Activated CD8-positive, alpha-beta memory T cell treated with anti-CD3 and anti-CD28 coated beads for 48 hours (primary cell): ENCODE measurements at regions not wholly inside any gene's neighbourhood (a gene's known extent, or its start where the extent isn't known, plus 50 kb on each side); places are given as distances from the start of the nearest gene placed in this dataset.
"Not testable (repeated sequence)": the region's sequence is repeated elsewhere in the genome, so short reads cannot be mapped to it uniquely, and the experiment has no call there.

Experiments used
- DNase-seq, 3 experiments: peaks; one replicate each; pipeline ENCODE4 v3.0.0-alpha.2; 2020; ENCODE audit warnings: low read depth in 2 of 3, low spot score in 2 of 3

- no peak for DNase-seq
Observed at GRCh38 chr7:142477079-142477651, 219.3 kb upstream of the PRSS58 start.

- DNase-seq, result no peak
Observed at GRCh38 chr7:142476077-142476476, 218.2 kb upstream of the PRSS58 start.

- DNase-seq, result no peak
Observed at GRCh38 chr7:142471820-142472219, 214.0 kb upstream of the PRSS58 start.

DNA sequence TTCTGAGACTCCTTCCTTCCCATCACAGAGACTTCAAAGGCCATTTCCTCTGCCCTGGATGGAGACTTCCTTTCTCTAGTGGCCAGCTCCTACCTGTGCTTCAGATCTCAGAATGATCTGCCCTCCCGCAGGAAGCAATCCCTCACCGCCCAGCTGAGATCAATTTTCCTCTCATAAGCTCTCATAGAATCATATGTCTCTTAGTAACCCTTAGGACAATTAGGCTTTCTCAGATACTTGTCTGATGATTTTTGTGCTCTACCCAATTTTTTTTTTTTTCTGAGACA lies 212.6 kb upstream of the PRSS58 start:
- no peak for DNase-seq

GRCh38 chr7:142469696-142470543 lies 212.1 kb upstream of the PRSS58 start:
- DNase-seq, result no peak

GRCh38 chr7:142468871-142469665 lies 211.2 kb upstream of the PRSS58 start:
- DNase-seq, result no peak

- DNase-seq, result not testable (repeated sequence)
Observed at GRCh38 chr7:142467056-142467655, 209.3 kb upstream of the PRSS58 start.

GRCh38 chr7:142463401-142463850 lies 205.6 kb upstream of the PRSS58 start:
- DNase-seq, result no peak

GRCh38 chr7:142461437-142461836 lies 203.6 kb upstream of the PRSS58 start:
- no peak for DNase-seq

DNA sequence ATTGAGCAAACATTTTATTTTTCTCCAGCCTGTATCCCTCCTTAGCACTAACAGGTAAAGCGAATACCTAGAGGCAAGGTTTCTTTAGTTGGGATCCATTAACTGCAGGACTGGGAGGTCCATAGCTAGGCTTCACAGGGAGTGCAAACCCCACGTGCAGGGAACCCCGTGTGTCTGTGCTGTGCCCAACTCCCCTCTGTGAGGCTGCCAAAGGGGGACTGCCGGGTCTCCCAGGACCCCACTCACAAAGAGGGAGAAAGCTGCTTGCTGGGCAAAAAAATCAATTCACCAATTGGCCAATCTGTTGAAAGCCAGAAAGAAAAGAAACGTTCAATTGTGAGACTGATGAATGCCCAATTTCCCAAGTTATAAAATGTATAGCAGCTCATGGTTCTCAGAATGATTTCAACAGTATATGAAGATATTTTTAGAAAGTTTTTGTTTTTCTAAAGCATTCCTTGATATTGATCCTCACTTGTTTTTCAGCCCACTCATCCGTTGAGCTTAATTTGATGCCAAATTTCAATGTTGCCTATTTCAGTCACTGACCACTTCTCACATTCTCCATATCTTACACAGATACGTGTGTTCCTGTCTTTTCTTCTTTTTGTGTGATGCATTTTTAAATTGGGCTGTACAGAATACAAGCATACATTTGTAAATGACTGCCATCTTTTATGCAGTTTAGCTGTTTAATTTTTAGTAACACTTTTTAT lies 202.7 kb upstream of the PRSS58 start:
- DNase-seq, result no peak

DNA sequence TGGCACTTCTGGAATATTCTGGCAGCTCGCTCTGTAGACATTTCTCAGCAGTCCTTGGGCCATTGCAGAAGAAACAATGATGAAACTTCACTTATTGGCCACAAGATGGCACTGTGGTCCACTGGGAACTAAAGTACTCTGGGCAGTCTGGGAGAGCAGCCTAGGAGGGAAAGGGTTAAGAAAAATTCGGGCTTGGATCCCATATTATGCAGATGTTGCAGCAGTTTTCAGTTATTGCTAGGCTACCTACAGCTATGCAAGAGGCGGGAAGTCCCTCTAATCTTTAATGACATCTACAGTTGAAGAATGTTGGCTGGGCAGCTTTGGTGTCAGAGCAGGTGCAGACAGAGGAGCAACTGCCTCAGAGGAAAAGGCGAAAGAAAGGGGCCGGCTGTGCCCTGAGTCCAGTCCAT lies 201.7 kb upstream of the PRSS58 start:
- DNase-seq, result no peak

DNA sequence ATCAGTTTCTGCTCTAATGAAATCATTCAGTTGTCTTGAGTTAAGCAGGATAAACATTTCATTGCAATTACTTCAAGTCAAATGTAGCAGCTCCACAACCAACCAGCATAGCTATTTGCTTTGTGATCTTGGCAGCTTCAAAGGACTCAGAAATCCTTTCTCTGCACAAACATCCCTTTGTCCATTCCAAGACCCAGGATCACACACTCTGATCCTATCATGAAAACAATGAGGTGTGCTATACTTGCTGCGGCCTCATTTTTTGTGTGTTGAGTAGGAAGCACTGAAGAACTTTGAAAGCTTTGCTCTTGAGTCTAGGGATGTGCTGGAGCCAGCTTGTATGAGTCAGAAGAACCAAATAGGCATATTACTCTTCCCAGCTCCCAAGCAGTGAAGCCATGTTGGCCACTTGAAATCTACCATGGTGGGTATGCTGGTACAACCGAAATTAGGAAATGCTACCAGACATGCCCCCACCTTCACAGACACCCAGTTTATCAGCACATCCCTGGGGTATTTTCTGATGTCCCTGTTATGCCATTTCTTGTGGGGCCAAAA lies 199.4 kb upstream of the PRSS58 start:
- no peak for DNase-seq

DNA sequence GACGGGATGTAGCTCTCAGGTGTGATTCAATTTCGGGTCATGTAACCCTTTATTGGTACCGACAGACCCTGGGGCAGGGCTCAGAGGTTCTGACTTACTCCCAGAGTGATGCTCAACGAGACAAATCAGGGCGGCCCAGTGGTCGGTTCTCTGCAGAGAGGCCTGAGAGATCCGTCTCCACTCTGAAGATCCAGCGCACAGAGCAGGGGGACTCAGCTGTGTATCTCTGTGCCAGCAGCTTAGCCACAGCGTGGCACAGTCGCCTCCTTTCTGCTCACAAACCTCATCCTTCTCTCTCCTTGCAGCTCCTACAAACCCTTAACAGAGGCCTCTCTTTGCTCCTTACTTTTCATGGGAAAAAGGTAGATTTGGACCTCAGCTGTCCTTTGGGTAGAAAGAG lies 197.5 kb upstream of the PRSS58 start:
- DNase-seq, result no peak

GRCh38 chr7:142454862-142455261 lies 197.0 kb upstream of the PRSS58 start:
- DNase-seq, result no peak

DNA sequence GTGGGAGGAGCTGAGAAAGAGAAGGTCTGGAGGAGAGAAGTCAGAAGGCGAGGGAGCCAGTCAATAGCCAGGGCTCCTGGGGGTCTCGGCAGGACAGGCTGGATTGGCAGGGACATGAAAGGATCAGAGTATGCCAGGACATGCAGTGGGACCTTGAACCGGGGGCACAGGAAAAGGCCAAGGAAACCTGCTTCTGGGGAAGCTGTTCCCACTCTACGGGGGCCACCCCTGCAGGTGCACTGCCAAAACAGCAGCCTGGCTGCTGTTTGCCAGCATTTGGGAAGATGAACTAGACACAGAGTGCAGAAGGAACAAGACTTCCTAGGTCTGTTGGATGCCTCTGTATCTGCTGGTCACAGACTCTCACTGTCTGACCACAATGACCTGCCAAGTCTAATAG lies 194.9 kb upstream of the PRSS58 start:
- DNase-seq, result no peak

- DNase-seq, result no peak
Observed at GRCh38 chr7:142451817-142452216, 194.0 kb upstream of the PRSS58 start.

- DNase-seq, result no peak
Observed at GRCh38 chr7:142451296-142451695, 193.4 kb upstream of the PRSS58 start.

- DNase-seq, result no peak
Observed at GRCh38 chr7:142450695-142451094, 192.8 kb upstream of the PRSS58 start.

- no peak for DNase-seq
Observed at GRCh38 chr7:142450206-142450605, 192.3 kb upstream of the PRSS58 start.

- DNase-seq, result not testable (repeated sequence)
Observed at GRCh38 chr7:142448857-142449256, 191.0 kb upstream of the PRSS58 start.

GRCh38 chr7:142447762-142448161 lies 189.9 kb upstream of the PRSS58 start:
- no peak for DNase-seq
